IPS-15b (cell line): ENCODE measurements at regions not wholly inside any gene's neighbourhood (a gene's known extent, or its start where the extent isn't known, plus 50 kb on each side); places are given as distances from the start of the nearest gene placed in this dataset.
"Not testable (repeated sequence)": the region's sequence is repeated elsewhere in the genome, so short reads cannot be mapped to it uniquely, and the experiment has no call there.

Experiments
- H3K27me3 ChIP-seq: one replicate; pipeline ENCODE4 v1.6.1; 2013; ENCODE audit warnings: low read length; ENCODE audit not compliant: control insufficient read depth, insufficient read depth
- H3K36me3 ChIP-seq: one replicate; pipeline ENCODE4 v1.6.1; 2013; ENCODE audit warnings: low read length; ENCODE audit not compliant: control insufficient read depth, insufficient read depth
- H3K4me1 ChIP-seq: one replicate; pipeline ENCODE4 v1.6.1; 2013; ENCODE audit warnings: mild to moderate bottlenecking, low read length; ENCODE audit not compliant: control insufficient read depth, insufficient read depth
- H3K4me3 ChIP-seq: one replicate; pipeline ENCODE4 v1.5.1; 2013; ENCODE audit warnings: low read depth, low read length
- H3K9ac ChIP-seq: one replicate; pipeline ENCODE4 v1.6.1; 2013; ENCODE audit warnings: low read depth, mild to moderate bottlenecking, low read length
- H3K9me3 ChIP-seq: one replicate; pipeline ENCODE4 v1.6.1; 2013; ENCODE audit warnings: mild to moderate bottlenecking, low read length; ENCODE audit not compliant: control insufficient read depth, insufficient read depth

DNA sequence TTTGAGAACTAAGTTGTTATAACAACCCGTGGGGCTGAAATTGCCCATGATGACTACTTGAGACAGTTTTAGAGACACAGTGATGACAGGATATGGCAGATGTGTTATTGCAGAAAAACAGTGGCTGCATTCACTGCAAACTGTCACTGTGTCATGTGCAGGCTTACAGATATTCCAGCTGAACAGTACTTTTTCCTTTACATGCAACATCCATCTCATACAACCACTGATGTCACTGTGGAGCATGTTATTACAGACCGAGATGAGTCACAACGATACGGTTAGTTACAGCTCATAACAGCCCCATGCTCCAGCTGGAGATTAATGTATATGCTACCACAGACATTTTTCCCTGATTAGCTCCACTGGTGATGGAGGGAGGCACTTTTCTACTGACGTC lies 207.4 kb downstream of the TMA16 start:
- Histone ChIP-seq H3K9me3 (no peaks in the 10 kb centered on the region), H3K36me3 (no peaks in the 10 kb centered on the region), H3K4me3 (no peak overlapping the region), H3K27me3 (no peaks in the 10 kb centered on the region), H3K9ac (no peak overlapping the region), H3K4me1 (no peaks in the 10 kb centered on the region)

GRCh38 chr4:163702736-163703135 lies 208.2 kb downstream of the TMA16 start:
- Histone ChIP-seq H3K4me3 (no peak overlapping the region), H3K36me3 (no peaks in the 10 kb centered on the region), H3K4me1 (no peaks in the 10 kb centered on the region), H3K27me3 (no peaks in the 10 kb centered on the region), H3K9me3 (no peaks in the 10 kb centered on the region), H3K9ac (no peak overlapping the region)

GRCh38 chr4:163703251-163703650 lies 208.8 kb downstream of the TMA16 start:
- Histone ChIP-seq H3K36me3 (no peaks in the 10 kb centered on the region), H3K4me3 (no peak overlapping the region), H3K4me1 (no peaks in the 10 kb centered on the region), H3K27me3 (no peaks in the 10 kb centered on the region), H3K9ac (no peak overlapping the region), H3K9me3 (no peaks in the 10 kb centered on the region)

GRCh38 chr4:163707873-163708272 lies 213.4 kb downstream of the TMA16 start:
- Histone ChIP-seq H3K9ac (no peak overlapping the region), H3K4me3 (no peak overlapping the region), H3K9me3 (no peaks in the 10 kb centered on the region), H3K27me3 (no peaks in the 10 kb centered on the region), H3K4me1 (no peaks in the 10 kb centered on the region), H3K36me3 (no peaks in the 10 kb centered on the region)

DNA sequence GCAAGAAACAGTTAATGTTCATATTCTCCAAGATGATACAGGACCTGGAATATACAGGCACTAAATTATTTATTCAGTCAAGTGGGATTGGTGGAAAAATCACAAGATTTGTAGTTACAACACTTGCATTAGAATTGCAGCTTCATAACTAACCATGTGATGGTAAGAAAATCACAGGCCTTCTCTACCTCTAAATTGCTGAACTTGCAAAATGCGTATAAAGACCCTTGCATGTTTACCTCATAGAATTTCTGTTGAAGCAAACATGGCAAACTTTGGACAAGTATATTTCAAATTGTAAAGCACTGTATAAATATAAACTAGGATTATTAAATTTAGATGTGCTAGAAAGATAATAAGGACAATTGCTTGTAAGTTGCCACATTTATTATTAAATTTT lies 215.1 kb downstream of the TMA16 start:
- no peak overlapping the region for H3K9ac ChIP-seq
- H3K9me3 ChIP-seq = no peaks in the 10 kb centered on the region
- no peak overlapping the region for H3K4me3 ChIP-seq
- H3K36me3 ChIP-seq = no peaks in the 10 kb centered on the region
- no peaks in the 10 kb centered on the region for H3K4me1 ChIP-seq
- no peaks in the 10 kb centered on the region for H3K27me3 ChIP-seq

DNA sequence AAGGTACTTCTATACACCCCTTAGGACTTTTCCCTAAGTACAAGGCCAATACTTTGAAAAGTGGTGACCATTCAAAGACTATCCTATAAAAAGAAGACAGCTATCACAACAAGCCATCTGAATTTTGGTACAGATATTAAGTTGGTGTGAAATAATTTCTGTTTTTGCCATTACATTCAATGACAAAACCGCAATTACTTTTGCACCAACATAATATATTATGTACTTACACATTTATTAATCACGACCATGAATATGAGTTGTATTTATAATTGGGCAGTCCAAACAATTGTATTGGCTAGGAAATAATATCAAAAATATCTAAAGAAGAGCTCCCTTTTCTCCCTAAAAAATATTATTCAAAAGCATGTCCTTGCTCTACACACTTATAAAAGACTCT lies 215.7 kb downstream of the TMA16 start:
- Histone ChIP-seq H3K4me3 (no peak overlapping the region), H3K27me3 (no peaks in the 10 kb centered on the region), H3K9ac (no peak overlapping the region), H3K9me3 (no peaks in the 10 kb centered on the region), H3K4me1 (no peaks in the 10 kb centered on the region), H3K36me3 (no peaks in the 10 kb centered on the region)

DNA sequence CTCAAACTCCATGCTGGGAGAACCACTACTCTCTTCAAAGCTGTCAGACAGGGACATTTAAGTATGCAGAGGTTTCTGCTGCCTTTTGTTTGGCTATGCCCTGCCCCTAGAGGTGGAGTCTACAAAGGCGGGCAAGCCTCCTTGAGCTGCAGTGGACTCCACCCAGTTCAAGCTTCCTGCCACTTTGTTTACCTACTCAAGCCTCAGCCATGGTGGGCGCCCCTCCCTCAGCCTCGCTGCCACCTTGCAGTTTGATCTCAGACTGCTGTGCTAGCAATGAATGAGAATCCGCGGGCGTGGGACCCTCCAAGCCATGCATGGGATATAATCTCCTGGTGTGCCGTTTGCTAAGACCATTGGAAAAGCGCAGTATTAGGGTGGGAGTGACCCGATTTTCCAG lies 230.0 kb downstream of the TMA16 start:
- H3K9ac ChIP-seq, H3K36me3 ChIP-seq, H3K27me3 ChIP-seq, H3K9me3 ChIP-seq, H3K4me3 ChIP-seq, H3K4me1 ChIP-seq: not testable (repeated sequence)

GRCh38 chr4:163726641-163727040 lies 232.2 kb downstream of the TMA16 start:
- no peaks in the 10 kb centered on the region for H3K27me3 ChIP-seq
- H3K9ac ChIP-seq = no peak overlapping the region
- H3K4me1 ChIP-seq = no peaks in the 10 kb centered on the region
- H3K4me3 ChIP-seq = no peak overlapping the region
- H3K9me3 ChIP-seq = no peaks in the 10 kb centered on the region
- no peaks in the 10 kb centered on the region for H3K36me3 ChIP-seq

- Histone ChIP-seq H3K9ac (no peak overlapping the region), H3K4me3 (no peak overlapping the region), H3K9me3 (no peaks in the 10 kb centered on the region), H3K36me3 (no peaks in the 10 kb centered on the region), H3K27me3 (no peaks in the 10 kb centered on the region), H3K4me1 (no peaks in the 10 kb centered on the region)
Measured at GRCh38 chr4:163731071-163731470, 236.6 kb downstream of the TMA16 start.

GRCh38 chr4:163732473-163732872 lies 238.0 kb downstream of the TMA16 start:
- H3K36me3 ChIP-seq = no peaks in the 10 kb centered on the region
- H3K27me3 ChIP-seq = no peaks in the 10 kb centered on the region
- H3K4me1 ChIP-seq = no peaks in the 10 kb centered on the region
- H3K9ac ChIP-seq = no peak overlapping the region
- H3K4me3 ChIP-seq = no peak overlapping the region
- H3K9me3 ChIP-seq = no peaks in the 10 kb centered on the region

DNA sequence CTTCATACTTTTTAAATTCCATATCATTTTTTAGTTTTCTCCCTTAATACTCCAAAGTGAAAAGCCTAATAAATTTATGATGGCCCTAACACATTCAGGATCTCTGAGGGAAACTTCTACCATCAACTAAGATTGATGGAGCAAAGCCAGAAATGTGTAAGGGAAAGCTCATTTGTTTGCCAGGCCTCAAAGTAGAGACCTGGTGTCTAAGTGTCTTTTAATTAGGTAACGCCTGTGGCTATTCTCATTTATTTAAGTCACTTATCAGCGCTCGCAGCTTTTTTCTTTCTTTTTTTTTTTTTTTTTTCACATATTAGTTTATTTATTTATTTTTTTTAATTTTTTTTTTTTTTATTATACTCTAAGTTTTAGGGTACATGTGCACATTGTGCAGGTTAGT lies 242.4 kb downstream of the TMA16 start:
- Histone ChIP-seq H3K4me3 (no peak overlapping the region), H3K9ac (no peak overlapping the region), H3K27me3 (no peaks in the 10 kb centered on the region), H3K9me3 (no peaks in the 10 kb centered on the region), H3K36me3 (no peaks in the 10 kb centered on the region), H3K4me1 (no peaks in the 10 kb centered on the region)

DNA sequence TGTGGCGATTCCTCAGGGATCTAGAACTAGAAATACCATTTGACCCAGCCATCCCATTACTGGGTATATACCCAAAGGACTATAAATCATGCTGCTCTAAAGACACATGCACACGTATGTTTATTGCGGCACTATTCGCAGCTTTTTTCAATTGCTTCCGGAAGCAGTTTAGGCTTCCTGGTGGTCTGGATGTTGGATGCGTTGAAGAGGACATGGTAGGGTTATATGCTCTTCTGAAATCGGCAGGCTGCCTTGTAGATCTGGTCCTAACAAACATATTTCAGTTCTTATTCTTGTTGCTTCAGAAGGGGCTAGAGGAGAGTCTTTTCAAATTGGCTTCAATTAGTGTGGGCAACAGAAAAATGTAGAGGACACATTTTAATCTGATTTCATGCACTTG lies 243.4 kb downstream of the TMA16 start:
- not testable (repeated sequence) for H3K9ac ChIP-seq, H3K36me3 ChIP-seq, H3K9me3 ChIP-seq, H3K4me3 ChIP-seq, H3K27me3 ChIP-seq, H3K4me1 ChIP-seq

- no peaks in the 10 kb centered on the region for H3K9me3 ChIP-seq
- H3K4me1 ChIP-seq = no peaks in the 10 kb centered on the region
- H3K36me3 ChIP-seq = no peaks in the 10 kb centered on the region
- no peaks in the 10 kb centered on the region for H3K27me3 ChIP-seq
- no peak overlapping the region for H3K9ac ChIP-seq
- no peak overlapping the region for H3K4me3 ChIP-seq
Measured at GRCh38 chr4:163738521-163738920, 244.0 kb downstream of the TMA16 start.
